ENCODE measurements at regions not wholly inside any gene's neighbourhood (a gene's known extent, or its start where the extent isn't known, plus 50 kb on each side); places are given as distances from the start of the nearest gene placed in this dataset.
"Not testable (repeated sequence)": the region's sequence is repeated elsewhere in the genome, so short reads cannot be mapped to it uniquely, and the experiment has no call there.

DNA sequence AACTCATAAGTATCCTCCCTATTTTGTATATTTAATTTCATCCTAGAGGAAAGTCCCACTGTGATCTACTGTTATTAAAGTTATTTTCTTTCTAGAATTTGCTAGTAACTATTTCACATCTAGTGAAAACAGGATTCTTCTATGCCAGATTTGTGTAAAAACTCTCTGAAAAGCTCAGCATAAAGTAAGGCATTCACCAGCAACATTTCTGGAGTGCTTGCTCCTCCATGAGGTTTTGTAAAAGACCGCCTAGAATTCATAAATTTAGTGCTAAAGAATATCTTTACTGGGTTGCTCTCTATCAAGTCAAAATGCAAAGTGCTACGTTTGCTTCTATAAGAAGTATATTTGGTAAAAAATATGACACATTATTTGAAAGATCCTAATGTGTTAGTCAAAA is 173.5 kb upstream of the IRAK1BP1 start:
- no peaks in the 10 kb centered on the region for H3K4me1 ChIP-seq (ENCODE audit: control insufficient read depth, insufficient read depth, low read length)
- no peaks in the 10 kb centered on the region for H3K27me3 ChIP-seq (ENCODE audit: control insufficient read depth, insufficient read depth, low read length)
- TF ChIP-seq SIN3A (IDR thresholded peaks at IDR 0.05; ENCODE audit: borderline replicate concordance, insufficient read depth, low read depth, low read length) = no peak
- no peak for TF ChIP-seq TCF7L2 (IDR thresholded peaks at IDR 0.05; ENCODE audit: low read depth, low read length)
- no peaks in the 10 kb centered on the region for H3K36me3 ChIP-seq (ENCODE audit: control insufficient read depth, insufficient read depth, low read length)
- no peak overlapping the region for H3K27ac ChIP-seq (ENCODE audit: low read length)
- ChIA-PET POLR2A (no interaction called here), CTCF (no interaction called here)
- DNase-seq (ENCODE audit: low read depth, low spot score) (no peak), ATAC-seq (no peak)
- H3K4me3 ChIP-seq (ENCODE audit: low read depth in 2 of 2, low read length in 2 of 2) = no peak overlapping the region
- no peaks in the 10 kb centered on the region for H3K9me3 ChIP-seq (ENCODE audit: control insufficient read depth, insufficient read depth, low read depth, low read length)
- BruUV-seq (replicated peaks) = no TSS peak
- in situ Hi-C loops (cut with HindIII; ENCODE audit: low pct_unique_long_range_greater_than_20kb, low sequenced_read_pairs) (no loop called here), intact Hi-C loops (cut with micrococcal nuclease; ENCODE audit: unreplicated experiment) (no loop called here)

DNA sequence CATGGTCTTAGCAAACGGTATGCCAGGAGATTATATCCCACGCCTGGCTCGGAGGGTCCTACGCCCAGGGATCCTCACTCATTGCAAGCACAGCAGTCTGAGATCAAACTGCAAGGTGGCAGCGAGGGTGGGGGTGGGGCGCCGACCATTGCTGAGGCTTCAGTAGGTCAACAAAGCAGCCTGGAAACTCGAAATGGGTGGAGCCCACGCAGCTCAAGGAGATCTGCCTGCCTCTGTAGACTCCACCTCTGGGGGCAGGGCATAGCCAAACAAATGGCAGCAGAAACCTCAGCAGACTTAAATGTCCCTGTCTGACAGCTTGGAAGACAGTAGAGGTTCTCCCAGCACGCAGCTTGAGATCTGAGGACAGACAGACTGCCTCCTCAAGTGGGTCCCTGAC is 172.7 kb upstream of the IRAK1BP1 start:
- BruUV-seq (replicated peaks); intact Hi-C loops (cut with micrococcal nuclease; ENCODE audit: unreplicated experiment); DNase-seq (ENCODE audit: low read depth, low spot score); ATAC-seq; H3K4me3 ChIP-seq (ENCODE audit: low read depth in 2 of 2, low read length in 2 of 2); CTCF ChIA-PET; in situ Hi-C loops (cut with HindIII; ENCODE audit: low pct_unique_long_range_greater_than_20kb, low sequenced_read_pairs); H3K4me1 ChIP-seq (ENCODE audit: control insufficient read depth, insufficient read depth, low read length); H3K27me3 ChIP-seq (ENCODE audit: control insufficient read depth, insufficient read depth, low read length); POLR2A ChIA-PET; H3K9me3 ChIP-seq (ENCODE audit: control insufficient read depth, insufficient read depth, low read depth, low read length); H3K36me3 ChIP-seq (ENCODE audit: control insufficient read depth, insufficient read depth, low read length); H3K27ac ChIP-seq (ENCODE audit: low read length): not testable (repeated sequence)

DNA sequence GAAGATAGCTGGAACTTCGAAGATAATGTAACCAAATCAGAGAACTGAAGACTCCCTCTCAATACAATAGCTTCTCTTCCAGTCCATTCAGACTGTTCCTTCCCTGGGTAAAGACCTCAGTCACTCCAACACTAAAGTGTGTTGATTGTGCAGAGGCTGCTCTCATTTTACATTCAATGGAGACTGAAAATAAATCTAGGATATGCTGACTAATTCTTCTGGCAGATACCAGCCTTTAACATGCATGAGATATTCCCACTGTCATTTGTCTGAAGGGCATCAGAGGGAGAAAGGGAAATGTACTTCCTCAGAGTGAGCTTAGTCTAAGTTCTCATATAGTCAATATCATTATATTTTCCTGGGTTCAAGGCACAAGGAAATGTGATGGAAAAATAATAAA is 166.4 kb upstream of the IRAK1BP1 start:
- intact Hi-C loops (cut with micrococcal nuclease; ENCODE audit: unreplicated experiment) = no loop called here
- no peak overlapping the region for H3K27ac ChIP-seq (ENCODE audit: low read length)
- H3K36me3 ChIP-seq (ENCODE audit: control insufficient read depth, insufficient read depth, low read length) = no peaks in the 10 kb centered on the region
- no peaks in the 10 kb centered on the region for H3K9me3 ChIP-seq (ENCODE audit: control insufficient read depth, insufficient read depth, low read depth, low read length)
- in situ Hi-C loops (cut with HindIII; ENCODE audit: low pct_unique_long_range_greater_than_20kb, low sequenced_read_pairs) = no loop called here
- ChIA-PET CTCF (no interaction called here), POLR2A (no interaction called here)
- H3K4me3 ChIP-seq (ENCODE audit: low read depth in 2 of 2, low read length in 2 of 2) = no peak overlapping the region
- H3K27me3 ChIP-seq (ENCODE audit: control insufficient read depth, insufficient read depth, low read length) = no peaks in the 10 kb centered on the region
- no peaks in the 10 kb centered on the region for H3K4me1 ChIP-seq (ENCODE audit: control insufficient read depth, insufficient read depth, low read length)
- DNase-seq (ENCODE audit: low read depth, low spot score) (no peak), ATAC-seq (no peak)
- TF ChIP-seq, protein P1, sequence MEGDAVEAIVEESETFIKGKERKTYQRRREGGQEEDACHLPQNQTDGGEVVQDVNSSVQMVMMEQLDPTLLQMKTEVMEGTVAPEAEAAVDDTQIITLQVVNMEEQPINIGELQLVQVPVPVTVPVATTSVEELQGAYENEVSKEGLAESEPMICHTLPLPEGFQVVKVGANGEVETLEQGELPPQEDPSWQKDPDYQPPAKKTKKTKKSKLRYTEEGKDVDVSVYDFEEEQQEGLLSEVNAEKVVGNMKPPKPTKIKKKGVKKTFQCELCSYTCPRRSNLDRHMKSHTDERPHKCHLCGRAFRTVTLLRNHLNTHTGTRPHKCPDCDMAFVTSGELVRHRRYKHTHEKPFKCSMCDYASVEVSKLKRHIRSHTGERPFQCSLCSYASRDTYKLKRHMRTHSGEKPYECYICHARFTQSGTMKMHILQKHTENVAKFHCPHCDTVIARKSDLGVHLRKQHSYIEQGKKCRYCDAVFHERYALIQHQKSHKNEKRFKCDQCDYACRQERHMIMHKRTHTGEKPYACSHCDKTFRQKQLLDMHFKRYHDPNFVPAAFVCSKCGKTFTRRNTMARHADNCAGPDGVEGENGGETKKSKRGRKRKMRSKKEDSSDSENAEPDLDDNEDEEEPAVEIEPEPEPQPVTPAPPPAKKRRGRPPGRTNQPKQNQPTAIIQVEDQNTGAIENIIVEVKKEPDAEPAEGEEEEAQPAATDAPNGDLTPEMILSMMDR (IDR thresholded peaks at IDR 0.05) = no peak
- TF ChIP-seq REST (IDR thresholded peaks at IDR 0.05; ENCODE audit: insufficient read depth in 1 of 2, low read depth in 2 of 2, low read length in 1 of 2) (no peak), SIN3A (IDR thresholded peaks at IDR 0.05; ENCODE audit: borderline replicate concordance, insufficient read depth, low read depth, low read length) (no peak), POLR2AphosphoS5 (IDR thresholded peaks at IDR 0.05; ENCODE audit: low read depth, low read length) (no peak), TCF7L2 (IDR thresholded peaks at IDR 0.05; ENCODE audit: low read depth, low read length) (no peak)
- no TSS peak for BruUV-seq (replicated peaks)

Measured in Panc1 (cell line).